GM21825 (cell line): ENCODE measurements at regions not wholly inside any gene's neighbourhood (a gene's known extent, or its start where the extent isn't known, plus 50 kb on each side); places are given as distances from the start of the nearest gene placed in this dataset.
"Not testable (repeated sequence)": the region's sequence is repeated elsewhere in the genome, so short reads cannot be mapped to it uniquely, and the experiment has no call there.

Experiments used
- ATAC-seq: cut with Tn5 transposase; IDR thresholded peaks from one replicate; pipeline ENCODE4 v1.9.1; 2021; ENCODE audit warnings: mild to moderate bottlenecking, moderate library complexity; ENCODE audit not compliant: unreplicated experiment

DNA sequence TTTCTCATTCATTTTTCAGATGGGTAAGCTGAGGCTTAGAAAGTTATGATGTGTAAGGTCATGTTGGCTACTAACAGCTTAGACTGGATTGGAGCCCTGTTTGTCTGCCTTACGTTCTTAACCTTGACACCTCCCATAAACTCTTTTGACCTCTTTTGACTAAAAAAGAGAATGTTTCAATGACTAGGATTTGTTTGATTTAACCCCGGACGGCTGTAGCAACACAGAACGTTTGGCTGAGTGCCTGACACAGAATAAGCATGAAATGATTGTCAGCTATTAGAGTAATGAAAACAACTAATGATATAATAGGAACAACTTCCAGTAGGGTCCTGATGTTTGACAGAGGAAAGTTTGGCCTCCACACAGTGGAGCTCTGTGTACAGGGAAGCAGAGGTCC is 83.3 kb upstream of the PDZD8 start:
- ATAC-seq: no peak

DNA sequence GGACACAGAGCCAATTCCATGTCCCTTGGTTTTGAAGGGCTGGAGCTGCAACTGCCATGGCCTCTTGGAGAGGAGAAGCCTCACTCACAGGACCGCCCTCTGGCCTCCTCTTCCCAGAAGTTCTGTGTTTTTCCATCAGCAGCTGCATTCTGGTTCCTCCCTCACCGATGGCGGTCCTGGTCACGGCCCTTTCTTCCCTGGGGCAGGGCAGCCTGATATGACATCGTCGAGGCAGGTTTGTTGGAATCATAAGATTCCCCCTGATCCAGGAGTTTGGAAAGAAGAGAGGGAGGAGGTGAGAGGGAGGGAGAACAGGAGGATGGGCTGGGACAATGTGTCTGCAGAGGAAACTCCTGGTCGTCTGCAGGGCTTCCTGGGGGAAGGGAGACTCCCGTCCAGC is 82.7 kb upstream of the PDZD8 start:
- no peak for ATAC-seq

DNA sequence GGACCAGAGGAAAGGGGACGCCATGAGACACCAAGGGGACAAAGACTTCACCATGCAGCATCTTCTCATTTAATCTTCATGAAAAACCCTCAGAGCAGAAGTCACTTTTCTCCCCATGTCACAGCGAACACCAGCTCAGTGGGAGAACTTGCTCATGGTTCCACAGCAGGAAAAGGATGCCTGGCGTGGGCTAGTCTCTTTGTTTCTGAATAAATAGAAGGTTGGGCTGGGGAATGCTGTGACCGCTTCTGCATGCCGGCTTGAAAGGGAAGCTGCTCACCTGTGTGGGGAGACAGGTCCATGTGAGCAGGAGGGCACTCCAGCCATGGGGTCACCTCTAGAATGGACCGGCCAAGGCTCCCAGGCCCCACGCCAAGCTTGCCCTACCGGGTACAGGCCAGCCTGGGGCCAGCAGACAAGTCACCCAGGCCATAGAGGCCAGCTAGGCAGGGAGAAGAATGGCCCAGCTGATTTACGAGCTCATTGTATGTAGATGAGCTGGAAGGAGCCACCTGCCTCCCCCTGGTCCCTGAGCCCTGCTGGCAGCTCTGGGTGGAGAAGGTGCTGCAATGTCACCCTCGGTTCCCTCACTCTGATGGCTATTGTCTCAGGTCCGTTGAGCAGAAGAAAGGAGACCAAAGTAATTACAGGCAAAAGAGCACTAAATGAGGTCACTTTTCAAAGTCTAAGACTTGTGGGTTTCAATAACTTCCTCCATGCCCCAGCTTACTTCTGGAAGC is 82.0 kb upstream of the PDZD8 start:
- no peak for ATAC-seq

DNA sequence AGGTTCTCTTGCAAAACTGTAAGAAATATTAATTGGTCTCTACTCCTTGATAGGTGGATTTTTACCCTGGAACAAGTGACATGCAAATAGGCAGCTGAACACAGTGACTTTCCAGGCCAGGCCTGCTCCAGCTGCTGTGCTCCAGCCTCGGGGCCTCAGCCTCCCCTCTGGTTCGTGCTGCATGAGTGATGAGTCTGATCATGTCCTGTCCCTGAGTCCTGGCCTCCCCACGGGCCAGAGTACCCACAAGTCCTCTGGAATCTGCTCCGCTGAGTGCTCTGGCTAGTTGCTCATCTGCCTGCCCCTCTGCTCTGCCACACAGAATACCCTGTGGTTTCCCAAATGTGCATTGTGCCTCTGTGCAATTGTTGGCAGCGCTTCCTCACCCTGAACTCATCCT is 80.1 kb upstream of the PDZD8 start:
- no peak for ATAC-seq

DNA sequence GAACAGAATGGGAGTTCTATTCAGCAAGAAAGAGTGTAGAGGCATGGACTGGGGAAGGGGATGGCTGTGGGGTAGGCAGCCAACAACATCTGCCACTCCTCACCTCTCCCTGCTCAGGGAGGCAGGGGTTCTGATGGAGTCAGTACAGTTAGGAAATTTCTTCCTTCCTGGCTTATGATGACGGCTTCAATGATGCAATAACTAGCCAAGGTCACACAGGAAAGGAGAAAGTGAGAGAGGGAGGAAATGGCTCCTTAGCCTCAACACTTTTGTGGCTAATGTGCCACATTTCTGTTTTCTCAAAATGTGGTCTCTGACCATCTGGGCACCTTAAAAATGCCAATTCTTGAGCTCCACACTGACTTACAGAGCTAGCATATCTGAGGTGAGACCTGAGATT is 79.3 kb upstream of the PDZD8 start:
- ATAC-seq: no peak

DNA sequence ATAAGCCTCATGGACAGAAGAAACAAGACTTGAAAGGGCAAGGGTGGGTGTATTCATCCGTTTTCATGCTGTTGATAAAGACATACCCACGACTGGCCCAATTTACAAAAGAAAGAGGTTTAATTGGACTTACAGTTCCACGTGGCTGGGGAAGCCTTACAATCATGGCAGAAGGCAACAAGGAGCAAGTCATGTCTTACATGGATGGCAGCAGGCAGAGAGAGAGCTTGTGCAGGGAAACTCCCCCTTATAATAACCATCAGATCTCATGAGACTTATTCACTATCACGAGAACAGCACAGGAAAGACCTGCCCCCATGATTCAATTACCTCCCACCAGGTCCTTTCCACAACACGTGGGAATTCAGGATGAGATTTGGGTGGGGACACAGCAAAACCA is 78.2 kb upstream of the PDZD8 start:
- not testable (repeated sequence) for ATAC-seq

DNA sequence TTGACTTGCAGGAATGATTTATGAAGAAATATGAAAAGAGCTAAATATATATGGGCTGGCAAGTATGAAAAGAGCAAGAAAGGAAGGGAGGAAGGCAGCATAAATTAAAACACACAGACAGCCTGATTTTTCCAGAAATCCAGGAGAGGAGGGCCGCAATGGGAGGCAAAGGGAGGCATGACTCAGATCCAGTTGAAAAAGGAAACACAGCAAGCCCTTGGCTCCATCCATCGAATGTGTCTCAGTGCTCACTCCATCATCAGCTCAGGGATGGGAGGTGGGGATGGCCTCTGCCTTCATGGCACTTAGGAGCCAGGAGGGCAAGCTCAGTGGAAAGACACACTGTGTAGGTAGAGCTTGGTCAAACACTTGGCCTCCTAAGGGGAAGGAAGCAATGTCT is 75.7 kb upstream of the PDZD8 start:
- ATAC-seq: no peak

DNA sequence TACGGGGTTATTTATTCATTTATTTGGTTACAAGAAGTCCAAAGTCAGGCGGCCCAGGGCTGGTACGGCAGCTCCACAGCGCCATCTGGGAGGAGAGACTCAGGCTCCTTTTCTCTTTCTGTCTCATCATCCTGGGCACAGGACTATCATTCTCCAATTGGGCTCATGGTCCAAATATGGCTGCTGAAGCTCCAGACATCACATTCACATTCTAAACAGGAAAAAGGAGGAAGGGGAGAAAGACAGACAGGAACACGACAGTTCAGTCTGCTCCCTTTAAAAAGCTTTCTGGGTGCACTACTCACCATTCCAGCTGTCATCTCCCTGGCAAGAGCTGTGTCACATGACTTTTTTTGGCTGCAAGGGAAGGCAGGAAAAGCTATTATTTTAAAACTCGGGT is 74.4 kb upstream of the PDZD8 start:
- ATAC-seq: no peak

DNA sequence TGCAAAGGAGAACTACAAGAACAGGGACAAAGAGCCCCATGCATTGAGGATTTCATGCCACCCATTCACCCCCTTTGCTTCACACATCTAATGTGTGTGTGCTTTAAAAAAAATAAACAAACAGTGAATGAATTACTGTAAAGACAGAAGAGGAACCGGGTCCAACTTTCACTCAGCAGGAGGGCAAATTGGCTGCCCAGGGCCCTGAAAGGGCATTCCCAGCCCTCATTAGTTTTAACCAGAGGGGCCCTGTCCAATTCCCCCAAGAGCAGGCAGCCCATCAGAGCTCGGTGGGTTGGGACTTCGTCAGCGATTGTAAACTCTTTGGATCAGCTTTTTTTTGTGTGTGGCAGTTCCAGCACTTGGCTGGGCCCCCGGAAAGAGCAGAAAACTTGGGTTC is 73.6 kb upstream of the PDZD8 start:
- no peak for ATAC-seq

DNA sequence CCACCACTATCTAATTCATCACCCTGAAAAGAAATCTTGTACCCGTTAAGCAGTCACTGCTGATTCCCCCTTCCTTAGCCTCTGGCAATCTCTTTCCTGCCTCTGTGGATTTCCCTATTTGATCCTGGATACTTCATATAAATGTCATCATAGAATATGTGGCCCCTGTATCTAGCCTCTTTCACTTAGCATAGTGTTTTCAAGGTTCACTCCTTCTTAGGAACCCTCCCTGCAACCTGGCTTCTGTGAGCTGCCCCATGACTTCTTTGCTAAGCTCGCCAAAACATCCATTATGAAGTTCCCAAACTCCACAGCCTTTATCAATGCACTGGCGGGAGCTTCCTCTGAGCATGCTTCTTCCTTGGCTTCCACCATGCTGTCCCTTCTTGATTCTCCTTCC is 70.8 kb upstream of the PDZD8 start:
- no peak for ATAC-seq

DNA sequence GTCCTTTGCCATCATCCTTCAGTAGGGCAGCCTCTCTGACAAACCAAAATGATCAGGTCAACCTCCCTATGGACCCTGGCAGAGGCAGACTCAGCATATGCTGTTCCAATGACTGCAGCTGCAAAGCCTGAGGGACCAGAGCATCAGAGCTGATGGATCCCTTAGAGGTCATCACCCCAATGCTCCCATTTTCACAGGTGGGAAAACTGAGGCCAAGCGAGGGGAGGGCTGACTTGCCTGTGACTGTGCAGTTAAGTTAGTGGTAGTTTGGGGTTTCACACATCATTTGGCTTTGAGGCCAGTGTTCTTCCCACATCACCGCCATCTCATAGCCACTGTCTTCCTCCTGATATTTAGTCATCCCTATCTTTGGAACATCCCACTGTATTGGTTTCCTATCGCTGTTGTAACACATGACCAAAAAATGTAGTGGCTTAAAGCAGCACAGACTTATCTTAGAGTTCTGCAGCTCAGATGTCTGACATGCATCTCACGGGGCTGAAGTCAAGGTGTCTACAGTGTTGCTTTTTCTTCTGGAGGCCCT is 69.3 kb upstream of the PDZD8 start:
- ATAC-seq: no peak

DNA sequence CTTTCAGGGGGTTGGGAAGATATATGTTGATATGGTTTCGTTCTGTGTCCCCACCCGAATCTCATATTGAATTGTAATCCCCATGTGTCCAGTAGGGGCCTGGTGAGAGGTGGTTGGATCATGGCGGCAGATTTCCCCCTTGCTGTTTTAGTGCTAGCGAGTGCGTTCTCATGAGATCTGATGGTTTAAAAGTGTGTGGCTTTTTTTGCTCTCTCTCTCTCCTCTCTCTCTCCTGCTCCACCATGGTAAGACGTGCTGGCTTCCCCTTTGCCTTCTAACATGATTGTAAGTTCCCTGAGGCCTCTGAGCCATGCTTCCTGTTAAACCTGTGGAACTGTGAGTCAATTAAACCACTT is 68.4 kb upstream of the PDZD8 start:
- ATAC-seq: no peak

DNA sequence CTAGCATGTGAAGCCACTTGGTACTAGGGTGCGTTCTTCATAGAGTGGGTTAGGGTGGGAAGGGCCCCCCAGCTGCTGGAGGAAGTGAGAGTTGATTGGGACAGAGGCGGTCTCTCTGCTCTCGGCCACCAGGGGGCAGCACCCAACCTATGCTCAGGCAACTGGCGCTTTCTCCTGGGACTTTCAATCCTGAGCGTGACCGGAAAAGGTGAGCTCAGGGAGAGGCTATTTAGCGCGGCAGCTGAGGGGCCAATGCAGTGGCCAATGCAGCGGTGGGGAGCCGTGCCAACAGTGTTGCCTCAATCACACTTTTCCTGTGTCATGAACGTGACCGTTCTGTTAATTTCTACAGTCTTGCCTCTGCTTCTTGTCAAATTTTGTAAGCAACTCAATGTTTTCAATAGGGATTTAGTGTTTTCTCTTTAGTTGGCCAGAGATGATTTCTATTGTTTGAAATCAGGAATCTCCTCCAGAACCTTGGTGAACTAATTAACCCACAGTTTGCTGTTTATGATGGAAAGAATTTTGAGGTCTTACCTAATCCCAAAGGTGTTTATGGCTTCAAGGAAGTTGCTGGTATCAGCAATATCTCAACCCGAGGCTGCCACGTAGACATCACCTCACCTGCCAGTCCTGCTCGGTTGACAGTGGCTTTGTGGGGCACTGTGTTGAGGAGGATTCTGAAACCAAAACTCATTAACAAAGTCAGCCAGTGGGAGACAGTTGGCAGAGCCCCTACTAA is 67.9 kb upstream of the PDZD8 start:
- ATAC-seq: peak; percentile 70

DNA sequence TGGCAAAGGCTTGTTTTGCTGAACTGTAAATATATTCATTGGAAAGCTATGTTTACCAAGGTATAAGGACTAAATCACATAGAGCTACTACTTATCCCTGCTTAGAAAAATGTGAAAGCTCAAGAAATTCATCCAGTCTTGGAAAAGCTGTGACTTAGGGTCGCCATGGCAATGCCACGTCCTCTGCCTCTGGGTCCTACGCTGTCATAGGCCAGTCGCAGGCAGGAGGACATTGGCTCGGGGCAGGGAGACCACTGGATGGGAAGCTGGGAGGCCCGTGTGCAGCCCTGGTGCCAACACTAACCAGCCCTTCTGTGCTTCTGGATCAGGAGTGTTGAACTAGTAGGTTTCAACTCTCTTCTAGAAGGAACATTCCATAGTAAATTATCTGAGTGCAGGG is 67.3 kb upstream of the PDZD8 start:
- peak; percentile 12 for ATAC-seq

DNA sequence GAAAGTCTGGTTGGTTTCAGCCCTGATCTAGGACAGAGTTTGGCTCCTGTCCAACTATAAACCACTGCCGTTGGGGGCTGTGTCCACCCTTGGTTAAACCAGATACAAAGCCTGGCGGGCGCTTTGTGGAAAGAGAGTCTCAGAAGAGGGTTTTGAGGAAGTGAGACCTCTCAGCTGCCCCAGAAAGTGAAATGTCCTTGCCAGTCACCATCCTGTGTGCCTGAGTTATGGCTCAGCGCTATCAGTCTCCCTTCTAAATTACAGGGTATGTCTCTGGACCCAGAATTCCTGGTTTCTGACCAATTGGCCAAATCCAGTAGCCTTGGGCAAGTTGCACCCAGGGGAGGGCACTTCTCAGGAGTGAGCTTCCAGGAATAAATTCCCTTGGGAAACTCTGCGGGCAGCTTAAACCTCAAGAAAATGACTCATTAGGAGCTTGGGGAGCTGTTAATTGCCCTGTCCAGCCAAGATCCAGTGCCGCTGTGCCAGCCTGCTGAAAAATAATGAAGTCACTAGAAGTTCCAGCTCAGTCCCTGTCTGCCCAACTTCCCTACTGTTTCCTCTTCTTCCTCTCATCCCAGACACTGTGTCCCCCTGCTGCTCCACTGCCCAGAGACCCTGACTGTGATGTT is 66.7 kb upstream of the PDZD8 start:
- peak; percentile 74 for ATAC-seq

DNA sequence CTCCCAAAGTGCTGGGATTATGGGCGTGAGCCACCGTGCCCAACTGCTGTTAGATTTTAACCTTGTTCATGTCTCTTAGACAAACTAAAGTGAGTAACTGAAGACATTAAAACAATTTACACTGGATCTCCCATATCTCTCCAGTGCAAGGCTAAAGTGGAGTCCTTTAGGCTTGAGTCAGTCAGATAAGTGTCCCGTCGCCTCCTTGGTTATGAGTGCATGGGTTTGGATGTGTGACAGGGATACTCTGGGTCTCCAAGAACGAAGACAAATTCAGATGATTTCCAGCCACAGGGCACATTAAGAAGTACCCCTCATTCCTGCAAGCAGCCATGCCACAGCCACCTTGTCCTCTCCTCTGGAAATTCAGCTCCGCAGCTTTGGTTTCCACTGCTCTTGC is 66.1 kb upstream of the PDZD8 start:
- ATAC-seq: no peak

DNA sequence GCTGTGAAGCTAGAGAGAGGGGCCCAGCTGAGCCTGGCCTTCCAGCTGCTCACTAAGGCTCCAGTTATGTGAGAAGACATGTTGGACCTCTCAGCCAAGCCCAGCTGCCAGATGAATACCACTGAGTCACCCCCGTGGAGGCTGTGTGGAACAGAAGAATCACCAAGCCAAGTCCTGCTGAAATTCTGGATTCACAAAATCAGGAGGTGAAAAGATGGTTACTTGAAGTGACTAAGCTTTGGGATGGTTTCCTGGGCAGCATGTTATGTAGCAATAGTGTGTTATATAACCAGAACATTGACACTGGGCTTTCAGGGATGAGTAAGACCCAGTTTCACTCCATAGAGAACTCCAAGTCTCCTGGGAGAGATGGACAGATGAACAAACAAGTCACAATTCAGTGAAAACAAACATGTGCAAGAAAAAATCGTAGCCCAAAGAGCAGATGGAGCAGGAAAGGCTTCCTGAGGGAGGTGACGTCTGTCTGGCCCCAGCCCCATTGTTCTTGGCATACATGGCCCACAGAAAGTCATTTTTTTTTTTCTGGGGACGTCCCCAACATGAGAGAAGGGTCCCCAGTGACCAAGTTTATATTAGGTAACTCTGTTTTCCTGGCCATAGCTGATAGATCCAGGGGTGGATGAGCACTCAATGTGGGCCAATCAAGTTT is 64.1 kb upstream of the PDZD8 start:
- ATAC-seq: no peak

DNA sequence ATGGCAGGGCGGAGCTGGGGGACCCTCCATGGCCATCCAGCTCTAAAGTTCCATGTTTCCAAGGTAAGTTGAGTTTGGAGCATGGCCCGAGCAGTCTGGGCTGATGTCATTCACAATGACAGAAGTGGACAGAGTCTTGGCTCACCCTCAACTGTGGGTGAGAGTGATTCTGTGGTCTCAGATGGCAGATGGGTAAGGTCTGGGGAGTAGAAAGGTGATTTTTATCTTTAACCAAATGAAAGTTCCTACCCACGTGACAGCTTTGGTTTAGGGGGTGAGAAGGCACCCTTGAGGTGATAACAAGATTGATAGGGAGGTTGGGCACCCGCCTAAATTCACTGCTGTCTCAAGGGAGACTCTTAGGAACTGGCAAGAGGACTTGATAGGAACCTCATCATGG is 57.6 kb upstream of the PDZD8 start:
- ATAC-seq: no peak

DNA sequence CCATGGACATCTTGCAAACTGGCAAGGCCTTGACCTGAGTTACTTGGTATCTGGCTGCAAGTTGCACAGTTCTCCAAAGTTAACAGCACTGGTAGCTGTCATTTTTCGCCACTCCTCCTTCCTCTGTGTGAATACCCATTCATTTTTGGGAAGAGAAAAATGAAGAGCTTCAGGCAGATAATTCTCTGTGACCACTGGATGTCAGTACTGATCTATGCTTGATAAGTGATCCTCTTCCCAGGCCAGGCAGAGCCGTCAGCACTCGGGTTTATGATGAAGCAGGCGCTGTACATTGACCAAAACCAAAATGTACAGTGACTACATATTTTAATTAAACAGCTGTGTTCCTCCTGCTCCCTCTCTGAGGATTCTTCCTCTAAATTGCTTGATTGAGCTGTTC is 55.9 kb upstream of the PDZD8 start:
- no peak for ATAC-seq

DNA sequence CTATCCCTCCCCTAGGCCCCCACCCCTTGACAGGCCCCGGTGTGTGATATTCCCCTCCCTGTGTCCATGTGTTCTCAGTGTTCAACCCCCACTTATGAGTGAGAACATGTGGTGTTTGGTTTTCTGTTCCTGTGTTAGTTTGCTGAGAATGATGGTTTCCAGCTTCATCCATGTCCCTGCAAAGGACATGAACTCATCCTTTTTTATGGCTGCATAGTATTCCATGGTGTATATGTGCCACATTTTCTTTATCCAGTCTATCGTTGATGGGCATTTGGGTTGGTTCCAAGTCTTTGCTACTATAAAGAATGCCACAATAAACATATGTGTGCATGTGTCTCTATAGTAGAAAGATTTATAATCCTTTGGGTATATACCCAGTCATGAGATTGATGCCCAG is 55.3 kb upstream of the PDZD8 start:
- ATAC-seq: not testable (repeated sequence)

DNA sequence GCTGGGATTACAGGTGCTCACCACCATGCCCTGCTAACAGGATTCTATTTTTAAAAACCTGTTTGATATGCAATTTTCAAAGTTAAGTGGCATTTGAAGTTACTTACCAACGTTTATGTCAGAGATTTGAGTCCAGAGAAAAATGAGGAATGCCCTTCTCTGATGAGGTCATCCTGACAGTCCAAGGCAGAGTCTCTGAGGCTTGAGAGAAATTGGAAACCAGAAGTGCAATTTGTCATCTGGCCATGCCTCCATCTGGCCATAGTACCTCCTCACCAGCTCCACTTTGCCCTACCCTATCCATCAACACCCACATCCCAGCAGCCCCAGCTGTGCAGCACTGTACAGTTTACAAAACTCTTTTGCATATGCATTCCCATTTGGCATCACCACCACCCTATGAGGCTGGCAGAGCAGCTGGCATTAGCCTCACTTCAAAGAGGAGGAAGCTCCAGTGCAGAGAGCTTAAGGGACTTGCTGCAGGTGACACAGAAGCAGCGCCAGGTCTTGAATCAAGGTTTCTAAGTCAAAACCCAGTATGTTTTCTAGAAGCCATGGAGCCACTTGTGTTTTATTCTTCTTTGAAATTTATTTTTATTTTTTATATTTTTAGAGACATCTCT is 54.5 kb upstream of the PDZD8 start:
- ATAC-seq: no peak
